ENCODE measurements at regions not wholly inside any gene's neighbourhood (a gene's known extent, or its start where the extent isn't known, plus 50 kb on each side); places are given as distances from the start of the nearest gene placed in this dataset.
A peak's percentile ranks its signal among the peaks of the same experiment; 100 is the strongest.

- Mint-ChIP-seq H3K9me3 (no peaks in the 10 kb centered on the region), H3K36me3 (ENCODE audit: low read depth) (no peaks in the 10 kb centered on the region), H3K27ac (no peak overlapping the region), H3K4me3 (no peak overlapping the region), H3K27me3 (ENCODE audit: low read depth, poor library complexity) (no peaks in the 10 kb centered on the region), H3K4me1 (no peaks in the 10 kb centered on the region)
- no peak for DNase-seq
- TF ChIP-seq CTCF (IDR thresholded peaks at IDR 0.05): no peak
These were observed 335.4 kb upstream of the TEX13C start for GRCh38 chrX:124984140-124984813.

- H3K4me1 Mint-ChIP-seq: no peaks in the 10 kb centered on the region
- H3K36me3 Mint-ChIP-seq (ENCODE audit: low read depth): no peaks in the 10 kb centered on the region
- no peak for TF ChIP-seq CTCF (IDR thresholded peaks at IDR 0.05)
- H3K4me3 Mint-ChIP-seq: no peak overlapping the region
- no peaks in the 10 kb centered on the region for H3K27me3 Mint-ChIP-seq (ENCODE audit: low read depth, poor library complexity)
- H3K9me3 Mint-ChIP-seq: no peaks in the 10 kb centered on the region
- H3K27ac Mint-ChIP-seq: no peak overlapping the region
- DNase-seq: no peak
These were observed 333.4 kb upstream of the TEX13C start for GRCh38 chrX:124986284-124986683.

- Mint-ChIP-seq H3K27me3 (ENCODE audit: low read depth, poor library complexity) (peaks cover 3% of the 10 kb centered on the region), H3K27ac (no peak overlapping the region), H3K9me3 (no peaks in the 10 kb centered on the region), H3K36me3 (ENCODE audit: low read depth) (no peaks in the 10 kb centered on the region), H3K4me3 (no peak overlapping the region), H3K4me1 (no peaks in the 10 kb centered on the region)
- DNase-seq: no peak
- no peak for TF ChIP-seq CTCF (IDR thresholded peaks at IDR 0.05)
These were observed 325.9 kb upstream of the TEX13C start for GRCh38 chrX:124993735-124994134.

GRCh38 chrX:124994404-124994803, 325.3 kb upstream of the TEX13C start:
- H3K9me3 Mint-ChIP-seq: no peaks in the 10 kb centered on the region
- TF ChIP-seq CTCF (IDR thresholded peaks at IDR 0.05): no peak
- no peak for DNase-seq
- H3K27me3 Mint-ChIP-seq (ENCODE audit: low read depth, poor library complexity): peaks cover 3% of the 10 kb centered on the region
- H3K4me3 Mint-ChIP-seq: no peak overlapping the region
- peaks cover 4% of the 10 kb centered on the region for H3K4me1 Mint-ChIP-seq
- H3K36me3 Mint-ChIP-seq (ENCODE audit: low read depth): no peaks in the 10 kb centered on the region
- H3K27ac Mint-ChIP-seq: no peak overlapping the region

- Mint-ChIP-seq H3K4me3 (no peak overlapping the region), H3K9me3 (peaks cover 19% of the 10 kb centered on the region), H3K27me3 (ENCODE audit: low read depth, poor library complexity) (no peaks in the 10 kb centered on the region), H3K4me1 (peaks cover 72% of the 10 kb centered on the region), H3K36me3 (ENCODE audit: low read depth) (peaks cover 19% of the 10 kb centered on the region), H3K27ac (peak overlapping the region; percentile 29)
- no peak for DNase-seq
- no peak for TF ChIP-seq CTCF (IDR thresholded peaks at IDR 0.05)
These were observed 315.8 kb upstream of the TEX13C start for GRCh38 chrX:125003746-125004446.

- no peak for DNase-seq
- Mint-ChIP-seq H3K36me3 (ENCODE audit: low read depth) (peaks cover 26% of the 10 kb centered on the region), H3K4me1 (peaks cover 64% of the 10 kb centered on the region), H3K9me3 (peaks cover 28% of the 10 kb centered on the region), H3K4me3 (no peak overlapping the region), H3K27me3 (ENCODE audit: low read depth, poor library complexity) (no peaks in the 10 kb centered on the region), H3K27ac (no peak overlapping the region)
- TF ChIP-seq CTCF (IDR thresholded peaks at IDR 0.05): no peak
These were observed 314.9 kb upstream of the TEX13C start for GRCh38 chrX:125004799-125005198.

Data from nephron progenitor cell (in vitro differentiated cells).